KG1 (cell line): ENCODE measurements at regions not wholly inside any gene's neighbourhood (a gene's known extent, or its start where the extent isn't known, plus 50 kb on each side); places are given as distances from the start of the nearest gene placed in this dataset.

Experiments
- DNase-seq: peaks from one replicate; lab custom pipeline; 2025; lab: John Stamatoyannopoulos, UW

- DNase-seq = no peak
These were observed 160.0 kb upstream of the DMRTA1 start for GRCh38 chr9:22286661-22287060.

GRCh38 chr9:22288661-22289060, 158.0 kb upstream of the DMRTA1 start:
- DNase-seq = no peak

- no peak for DNase-seq
These were observed 139.5 kb upstream of the DMRTA1 start for GRCh38 chr9:22307013-22307711.

DNA sequence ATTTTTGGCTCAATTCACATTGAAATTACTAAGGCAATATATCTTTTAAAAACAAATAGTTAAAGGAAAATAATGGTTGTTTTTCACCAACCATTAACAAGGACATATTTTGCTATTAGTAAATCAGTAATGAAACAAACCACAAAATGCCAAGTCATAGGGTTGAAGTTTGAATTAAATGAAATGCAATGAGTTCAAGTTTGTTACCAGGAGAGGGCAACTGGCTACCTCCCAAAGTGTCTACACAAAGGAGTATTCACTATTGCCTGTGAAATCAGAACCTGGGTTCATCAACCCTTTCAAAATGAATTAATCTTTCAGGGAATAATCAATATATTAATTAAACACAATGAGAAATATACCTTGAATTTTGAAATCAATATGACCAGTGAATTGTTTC, 138.4 kb upstream of the DMRTA1 start:
- no peak for DNase-seq

DNA sequence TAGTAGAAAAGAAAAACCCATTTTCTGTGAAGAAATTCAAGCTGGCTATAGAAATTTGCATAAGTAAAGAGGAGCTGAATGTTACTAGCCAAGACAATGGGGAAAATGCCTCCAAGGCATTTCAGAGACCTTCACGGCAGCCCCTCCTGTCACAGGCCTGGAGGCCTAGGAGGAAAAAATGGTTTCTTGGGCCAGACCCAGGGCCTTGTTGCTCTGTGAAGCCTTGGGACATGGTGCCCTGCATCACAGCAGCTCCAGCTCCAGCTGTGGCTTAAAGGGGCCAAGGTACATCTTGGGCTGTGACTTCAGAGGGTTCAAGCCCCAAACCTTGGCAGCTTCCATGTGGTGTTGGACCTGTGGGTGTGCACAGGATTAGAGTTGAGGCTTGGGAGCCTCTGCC, 130.0 kb upstream of the DMRTA1 start:
- DNase-seq = no peak

- DNase-seq = no peak
These were observed 115.1 kb upstream of the DMRTA1 start for GRCh38 chr9:22331533-22331932.

GRCh38 chr9:22332202-22332601, 114.4 kb upstream of the DMRTA1 start:
- no peak for DNase-seq

DNA sequence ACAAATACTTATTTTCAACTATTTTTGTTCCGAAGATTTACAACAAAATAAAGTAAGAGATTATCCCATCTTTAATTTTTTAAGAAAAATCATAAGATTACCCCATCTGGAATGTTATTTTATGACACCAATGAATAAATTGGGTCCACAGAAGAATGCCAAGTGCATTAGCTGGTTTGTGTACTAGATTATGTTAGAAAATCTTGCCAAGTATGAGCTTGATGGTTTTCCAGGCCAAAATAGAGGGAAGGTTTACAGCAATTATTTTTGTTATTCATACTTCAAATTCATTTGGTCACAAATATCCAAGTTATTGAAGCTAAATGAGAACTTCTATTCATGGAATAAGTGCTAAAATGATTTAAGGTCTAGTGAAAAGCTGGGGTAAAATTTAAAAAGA, 109.4 kb upstream of the DMRTA1 start:
- DNase-seq = no peak

DNA sequence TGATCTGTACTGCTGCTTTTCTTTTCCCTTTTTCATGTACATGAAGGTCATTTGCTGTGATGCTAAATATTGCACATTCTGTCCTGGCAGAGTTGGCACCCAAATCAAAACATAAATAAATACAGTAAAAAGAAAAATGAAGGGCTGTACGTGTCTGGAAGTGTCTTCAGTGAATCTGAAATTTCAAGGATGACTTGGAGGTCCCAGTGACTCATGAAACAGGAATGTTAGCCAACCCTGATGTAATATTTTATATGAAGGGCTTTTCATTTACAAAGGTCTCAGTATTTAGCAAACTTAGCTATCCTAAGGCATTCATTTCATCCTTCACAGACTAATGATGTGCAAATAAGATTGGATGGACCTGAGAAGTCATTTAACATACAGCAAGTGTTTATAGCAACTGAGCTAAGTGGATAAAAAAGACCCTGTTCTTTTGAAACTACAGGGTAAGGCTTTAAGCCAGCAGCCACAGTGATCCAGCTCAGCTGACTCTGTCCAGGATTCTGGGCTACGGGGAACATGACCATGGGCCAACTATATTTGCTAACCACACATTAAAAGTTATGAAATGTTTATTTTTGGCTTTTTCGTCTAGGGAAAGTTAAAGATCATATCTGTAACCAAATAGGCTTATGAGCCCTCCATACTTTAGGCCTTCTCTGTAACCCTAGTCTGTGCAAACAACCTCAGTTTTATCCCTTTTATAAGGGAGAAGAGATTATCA, 104.0 kb upstream of the DMRTA1 start:
- no peak for DNase-seq

GRCh38 chr9:22343218-22343611, 103.4 kb upstream of the DMRTA1 start:
- DNase-seq = no peak

DNA sequence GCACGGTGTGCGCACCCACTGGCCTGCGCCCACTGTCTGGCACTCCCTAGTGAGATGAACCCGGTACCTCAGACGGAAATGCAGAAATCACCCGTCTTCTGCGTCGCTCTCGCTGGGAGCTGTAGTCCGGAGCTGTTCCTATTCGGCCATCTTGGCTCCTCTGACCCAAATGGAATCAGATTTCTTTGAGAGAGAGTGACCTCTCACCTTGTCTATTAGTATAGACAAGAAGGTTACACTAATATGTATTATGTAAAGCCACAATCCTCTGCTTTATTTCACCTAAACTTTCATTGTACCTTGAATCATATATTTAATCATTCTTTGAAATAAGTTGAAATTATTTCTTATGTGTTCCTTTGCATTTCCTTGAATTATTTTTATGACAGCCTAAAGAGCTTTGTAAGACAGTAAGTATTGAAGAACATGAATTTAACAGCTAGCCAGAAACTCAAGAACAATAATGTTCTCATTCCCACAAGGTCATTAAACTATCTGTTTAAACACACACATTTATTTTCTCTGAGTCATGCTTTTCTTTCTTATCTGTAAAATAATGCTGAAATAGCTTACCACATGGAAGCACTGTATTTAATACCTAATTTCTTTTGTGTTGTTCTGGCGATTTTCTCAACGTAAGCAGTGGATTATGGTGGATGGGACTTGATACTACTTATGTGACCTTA, 91.8 kb upstream of the DMRTA1 start:
- DNase-seq = no peak

DNA sequence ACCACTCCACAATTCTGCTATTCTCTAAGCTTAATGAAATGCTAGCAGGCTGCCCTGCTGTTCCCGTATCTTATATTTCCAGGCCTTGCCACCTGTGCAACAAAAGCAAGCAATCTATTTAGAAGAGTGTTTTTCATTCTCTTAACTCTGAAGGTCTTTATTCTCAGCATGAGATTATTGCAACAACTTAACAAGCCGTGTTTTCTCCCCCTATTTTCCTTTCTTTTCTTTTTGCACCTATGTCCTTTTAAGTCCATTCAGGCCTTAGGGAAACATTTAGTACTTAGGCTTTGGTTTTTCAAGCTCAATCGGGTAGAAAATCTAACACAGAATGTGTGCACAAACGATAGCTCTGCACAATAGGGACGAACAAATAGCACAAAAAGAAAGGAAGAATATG, 89.6 kb upstream of the DMRTA1 start:
- no peak for DNase-seq

- no peak for DNase-seq
These were observed 83.2 kb upstream of the DMRTA1 start for GRCh38 chr9:22363421-22363887.

DNA sequence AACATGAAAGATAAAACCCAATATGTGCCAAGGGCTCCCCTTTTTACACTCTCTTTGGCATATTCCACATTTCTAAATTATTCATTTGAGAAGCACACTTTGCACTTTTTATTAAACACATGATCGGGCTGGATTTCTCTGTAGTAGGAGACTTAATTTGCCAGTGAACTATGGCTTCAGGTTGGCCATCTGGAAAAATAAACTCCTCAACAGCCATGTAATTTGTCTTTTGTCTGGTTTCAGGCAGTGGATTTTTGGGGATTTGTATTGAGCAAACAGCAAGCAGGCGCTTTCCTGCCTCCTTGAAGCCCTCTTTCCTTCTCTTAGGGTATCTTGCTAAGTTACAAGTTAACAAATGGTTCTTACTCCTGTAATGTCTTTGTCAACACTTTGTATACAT, 73.0 kb upstream of the DMRTA1 start:
- DNase-seq = no peak

DNA sequence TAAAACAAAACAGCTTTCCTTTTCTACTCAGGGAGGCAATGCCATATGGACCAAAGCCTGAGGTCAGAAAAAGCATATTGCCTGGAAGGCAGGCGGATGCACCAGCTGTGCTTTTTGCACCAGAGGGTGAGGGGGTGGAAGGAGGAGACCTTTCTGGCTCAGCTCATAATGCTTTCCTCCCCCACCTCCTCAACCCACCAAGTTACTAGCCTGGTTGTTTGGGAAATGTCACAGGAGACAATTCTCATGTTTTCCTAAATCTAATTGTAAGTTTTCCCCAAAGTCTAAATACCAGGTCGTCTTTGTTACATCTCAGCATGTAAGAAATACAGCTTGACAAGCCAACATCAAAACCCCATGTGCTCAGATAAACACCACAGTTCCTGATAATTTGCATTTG, 72.6 kb upstream of the DMRTA1 start:
- no peak for DNase-seq

DNA sequence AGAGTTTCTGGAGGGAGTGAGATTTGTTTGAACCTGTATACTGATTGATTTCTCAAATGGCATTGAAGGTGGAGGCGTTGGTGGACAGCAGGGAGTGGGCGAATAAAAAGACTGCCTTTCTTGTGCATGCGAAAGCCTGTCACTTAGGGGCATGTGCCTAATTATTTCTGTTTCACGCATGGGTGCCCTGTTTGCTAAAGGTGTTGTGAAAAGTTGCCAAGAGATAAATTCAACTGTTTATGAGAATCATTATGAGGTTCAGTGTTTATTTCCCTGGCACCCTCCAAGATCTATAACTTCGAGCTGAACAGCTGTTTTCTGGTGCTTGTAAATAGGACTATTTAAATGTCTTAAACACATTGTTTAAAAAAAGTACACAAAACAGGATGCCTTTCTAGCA, 67.4 kb upstream of the DMRTA1 start:
- DNase-seq = no peak

DNA sequence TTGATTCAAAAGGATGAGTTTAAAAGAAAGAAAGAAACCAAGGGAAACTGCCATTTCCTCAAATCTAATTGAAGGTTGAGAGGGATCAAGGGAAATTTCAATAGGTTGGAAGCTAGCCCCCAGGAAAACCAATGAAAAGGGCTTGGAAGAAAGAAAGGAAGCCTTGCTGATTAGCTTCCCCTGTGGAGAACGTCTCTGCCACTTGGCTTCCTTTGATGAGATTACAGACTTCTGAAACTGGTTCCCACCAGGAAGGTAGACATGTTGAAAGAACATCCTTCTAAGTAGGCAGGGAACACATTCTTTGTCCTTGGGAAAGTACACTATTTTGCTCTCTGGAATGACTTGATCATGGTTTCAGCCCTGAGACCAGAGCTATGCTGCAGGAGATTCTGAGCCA, 65.5 kb upstream of the DMRTA1 start:
- no peak for DNase-seq

- no peak for DNase-seq
These were observed 64.3 kb upstream of the DMRTA1 start for GRCh38 chr9:22382331-22382730.

DNA sequence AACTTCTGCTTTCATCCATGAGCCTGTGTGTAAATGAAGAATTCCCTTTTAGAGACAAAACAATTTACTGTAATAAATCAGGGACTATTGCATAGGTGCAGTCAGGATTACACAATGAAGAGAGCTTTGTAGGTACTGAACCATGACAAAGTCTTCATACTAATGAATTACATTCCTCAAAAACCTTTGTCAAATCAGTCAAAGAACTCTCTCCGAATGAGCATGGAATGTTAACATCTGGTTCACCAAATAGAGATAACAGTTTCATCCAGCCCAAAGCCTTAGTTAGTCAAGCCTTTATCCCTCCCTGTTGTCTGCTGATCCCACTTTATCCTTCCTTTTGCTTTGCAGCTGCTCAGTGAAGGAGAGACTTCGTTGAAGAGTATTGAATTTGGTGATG, 62.9 kb upstream of the DMRTA1 start:
- no peak for DNase-seq

GRCh38 chr9:22389271-22389670, 57.4 kb upstream of the DMRTA1 start:
- DNase-seq = no peak

DNA sequence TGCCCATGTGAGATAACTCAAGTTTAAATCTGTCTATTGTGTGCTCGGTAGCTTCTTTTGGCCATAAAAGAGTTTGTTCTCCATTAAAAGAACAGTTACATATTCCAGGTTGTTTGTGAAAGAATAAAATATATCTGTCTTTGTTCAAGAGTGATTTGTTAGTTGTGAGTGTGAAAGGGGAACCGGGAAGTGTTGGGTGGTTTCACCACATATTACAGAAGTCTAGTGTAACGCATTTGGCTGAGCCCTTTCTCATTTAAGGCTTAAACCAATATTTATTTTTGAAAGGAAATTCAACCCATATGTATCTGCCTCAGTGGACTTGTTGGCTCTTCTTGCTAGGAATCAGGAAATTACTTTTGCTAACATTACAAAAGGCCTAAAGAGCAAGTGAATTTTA, 54.1 kb upstream of the DMRTA1 start:
- DNase-seq = no peak

- DNase-seq = no peak
These were observed 50.9 kb upstream of the DMRTA1 start for GRCh38 chr9:22395687-22396141.
